Natural killer cell (primary cell): ENCODE measurements at regions not wholly inside any gene's neighbourhood (a gene's known extent, or its start where the extent isn't known, plus 50 kb on each side); places are given as distances from the start of the nearest gene placed in this dataset.

ENCODE experiments used
- ATAC-seq, 3 donors: fragments of 150-1000 bp in 2 of 3; fragments of 200-7000 bp in 1 of 3; cut with Tn5 transposase; 1 replicate in 1 of 3; 2 replicates in 2 of 3; pipeline ENCODE4 v1.10.0; 2021; ENCODE audit warnings: mild to moderate bottlenecking in 2 of 3, moderate library complexity in 2 of 3
- DNase-seq, 2 donors: peaks; one replicate each; pipeline versions ENCODE4 v3.0.0 to v3.0.0-alpha.2; 2013 to 2021; ENCODE audit warnings: mixed read lengths in 1 of 2
- H3K27ac ChIP-seq: one replicate; pipeline ENCODE4 v1.5.1; 2013; ENCODE audit warnings: mild to moderate bottlenecking, low read length
- H3K27me3 ChIP-seq: one replicate; pipeline ENCODE4 v1.6.1; 2013; ENCODE audit warnings: low read length; ENCODE audit not compliant: control insufficient read depth, insufficient read depth
- H3K36me3 ChIP-seq: one replicate; pipeline ENCODE4 v1.6.1; 2013; ENCODE audit warnings: low read length; ENCODE audit not compliant: control insufficient read depth, insufficient read depth
- H3K4me1 ChIP-seq: one replicate; pipeline ENCODE4 v1.6.1; 2013; ENCODE audit warnings: low read length; ENCODE audit not compliant: control insufficient read depth, insufficient read depth
- H3K4me3 ChIP-seq: one replicate; pipeline ENCODE4 v1.5.1; 2013; ENCODE audit warnings: low read length
- H3K9me3 ChIP-seq: one replicate; pipeline ENCODE4 v1.6.1; 2013; ENCODE audit warnings: low read length; ENCODE audit not compliant: control insufficient read depth, insufficient read depth
- H3K27ac Mint-ChIP-seq, 2 donors: one replicate each; pipeline ENCODE4 v1.8.0; 2022; ENCODE audit warnings: mild to moderate bottlenecking in 2 of 2, mixed read lengths in 2 of 2, moderate library complexity in 1 of 2
- H3K27me3 Mint-ChIP-seq, 2 donors: one replicate each; pipeline ENCODE4 v1.8.0; 2022; ENCODE audit warnings: low read depth in 2 of 2, mixed read lengths in 2 of 2
- H3K36me3 Mint-ChIP-seq: one replicate; pipeline ENCODE4 v1.8.0; 2022; ENCODE audit warnings: mixed read lengths
- H3K4me1 Mint-ChIP-seq, 2 donors: one replicate each; pipeline ENCODE4 v1.8.0; 2022; ENCODE audit warnings: mixed read lengths in 2 of 2
- H3K4me3 Mint-ChIP-seq: one replicate; pipeline ENCODE4 v1.8.0; 2022; ENCODE audit warnings: mild to moderate bottlenecking, moderate library complexity, mixed read lengths
- H3K9me3 Mint-ChIP-seq, 2 donors: one replicate each; pipeline ENCODE4 v1.8.0; 2022; ENCODE audit warnings: mixed read lengths in 2 of 2
- CTCF ChIP-seq: fragments of 200-600 bp; IDR thresholded peaks from one replicate; pipeline ENCODE4 v1.8.0; 2022; ENCODE audit warnings: antibody characterized with exemption
- WGBS: methylation state at CpG from one replicate; pipeline ENCODE4 v1.1.7; 2013; ENCODE audit warnings: missing lambda C conversion rate; ENCODE audit not compliant: insufficient coverage; 5-methylcytosine and 5-hydroxymethylcytosine counted together
- intact Hi-C: fragments of 100-400 bp; cut with micrococcal nuclease; formaldehyde crosslinking; loops from one replicate; pipeline ENCODE4 v1.14.2; 2022

DNA sequence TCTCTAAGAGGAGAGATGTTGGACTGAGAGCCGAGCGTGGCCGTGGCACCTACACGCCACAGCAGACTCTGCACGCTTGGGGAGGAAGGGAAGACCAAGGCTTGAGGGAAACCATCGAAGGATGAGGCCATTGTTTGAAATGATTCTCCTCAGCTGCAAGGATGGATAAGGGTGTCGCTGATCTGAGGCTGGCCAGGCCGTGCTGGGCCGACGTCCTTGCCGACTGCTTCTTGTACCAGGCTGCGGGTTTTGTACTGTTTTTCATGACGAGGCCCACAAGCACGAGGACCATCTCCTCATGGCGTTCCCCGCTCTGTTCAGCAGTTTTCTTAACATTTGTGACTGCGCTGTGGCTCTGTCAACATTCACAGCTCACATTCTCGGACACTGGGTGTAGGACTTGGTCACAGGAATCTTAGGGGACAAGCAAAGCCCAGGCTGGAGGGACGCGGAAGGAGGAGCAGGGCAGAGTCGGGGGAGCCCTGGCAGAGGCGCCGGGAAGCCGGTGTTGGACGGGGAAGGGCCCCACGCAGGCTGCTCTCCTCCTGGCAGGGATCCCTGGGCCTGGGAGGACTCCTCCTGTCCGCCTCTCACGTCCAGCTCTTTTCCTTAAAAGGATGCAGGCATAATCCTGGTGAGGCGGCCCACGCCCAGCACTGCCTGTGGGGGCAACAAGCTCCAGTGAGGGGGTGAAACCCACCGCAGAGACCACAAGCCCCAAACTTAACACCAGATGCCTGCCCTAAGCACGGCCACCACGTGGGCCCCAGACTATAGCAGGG lies 259.0 kb upstream of the SALL3 start:
- Mint-ChIP-seq H3K36me3 (no peaks in the 10 kb centered on the region), H3K4me3 (no peak overlapping the region), H3K4me1 (no peaks in the 10 kb centered on the region), H3K9me3 (no peaks in the 10 kb centered on the region), H3K27me3 (peaks cover 14 to 33% of the 10 kb centered on the region in 2 donors), H3K27ac (no peak overlapping the region)
- Histone ChIP-seq H3K4me3 (no peak overlapping the region), H3K36me3 (no peaks in the 10 kb centered on the region), H3K27ac (no peak overlapping the region), H3K27me3 (no peaks in the 10 kb centered on the region), H3K4me1 (no peaks in the 10 kb centered on the region), H3K9me3 (no peaks in the 10 kb centered on the region)
- intact Hi-C loops: no loop called here
- no peak for TF ChIP-seq CTCF
- ATAC-seq: no peak
- no peak for DNase-seq
- WGBS: 80% methylated on average over 33 of the region's 33 CpGs

GRCh38 chr18:78721238-78721875 lies 258.3 kb upstream of the SALL3 start:
- H3K9me3 ChIP-seq: no peaks in the 10 kb centered on the region
- Mint-ChIP-seq H3K36me3 (no peaks in the 10 kb centered on the region), H3K27ac (no peak overlapping the region), H3K27me3 (peaks cover 14 to 33% of the 10 kb centered on the region in 2 donors), H3K4me1 (no peaks in the 10 kb centered on the region), H3K4me3 (no peak overlapping the region), H3K9me3 (no peaks in the 10 kb centered on the region)
- no peak overlapping the region for H3K27ac ChIP-seq
- no peaks in the 10 kb centered on the region for H3K4me1 ChIP-seq
- WGBS: 27% methylated on average over 22 of the region's 22 CpGs
- no peak for ATAC-seq
- TF ChIP-seq CTCF: no peak
- intact Hi-C loops: no loop called here
- no peaks in the 10 kb centered on the region for H3K27me3 ChIP-seq
- H3K36me3 ChIP-seq: no peaks in the 10 kb centered on the region
- H3K4me3 ChIP-seq: no peak overlapping the region
- DNase-seq: no peak

GRCh38 chr18:78721981-78722380 lies 257.6 kb upstream of the SALL3 start:
- no peaks in the 10 kb centered on the region for H3K9me3 Mint-ChIP-seq
- no peak for DNase-seq
- no peaks in the 10 kb centered on the region for H3K4me1 Mint-ChIP-seq
- no peak overlapping the region for H3K4me3 Mint-ChIP-seq
- no peak overlapping the region for H3K4me3 ChIP-seq
- peaks cover 14 to 33% of the 10 kb centered on the region in 2 donors for H3K27me3 Mint-ChIP-seq
- H3K36me3 Mint-ChIP-seq: no peaks in the 10 kb centered on the region
- TF ChIP-seq CTCF: no peak
- intact Hi-C loops: no loop called here
- no peak overlapping the region for H3K27ac Mint-ChIP-seq
- H3K36me3 ChIP-seq: no peaks in the 10 kb centered on the region
- H3K4me1 ChIP-seq: no peaks in the 10 kb centered on the region
- H3K27me3 ChIP-seq: no peaks in the 10 kb centered on the region
- 50% methylated on average over 8 of the region's 9 CpGs for WGBS
- H3K27ac ChIP-seq: no peak overlapping the region
- ATAC-seq: no peak
- no peaks in the 10 kb centered on the region for H3K9me3 ChIP-seq
